BE2C (cell line): ENCODE measurements at regions not wholly inside any gene's neighbourhood (a gene's known extent, or its start where the extent isn't known, plus 50 kb on each side); places are given as distances from the start of the nearest gene placed in this dataset.

Source experiments
- DNase-seq: peaks from one replicate; pipeline ENCODE4 v3.0.0-alpha.2; 2020
- H3K27me3 ChIP-seq: fragments of 250-450 bp; sonication (Bioruptor Pico); 2 replicates; pipeline ENCODE4 v1.5.1; 2020; ENCODE audit warnings: mild to moderate bottlenecking
- H3K36me3 ChIP-seq: fragments of 250-450 bp; sonication (Bioruptor Pico); 2 replicates; pipeline ENCODE4 v1.5.1; 2020; ENCODE audit warnings: mild to moderate bottlenecking
- H3K4me1 ChIP-seq: fragments of 250-450 bp; sonication (Bioruptor Pico); 2 replicates; pipeline ENCODE4 v1.5.1; 2020
- H3K4me3 ChIP-seq: 2 replicates; pipeline ENCODE4 v1.5.1; 2011; ENCODE audit warnings: low read depth, low read length
- H3K9me3 ChIP-seq: fragments of 250-450 bp; sonication (Bioruptor Pico); 2 replicates; pipeline ENCODE4 v1.5.1; 2020
- CTCF ChIP-seq: IDR thresholded peaks from 2 replicates; pipeline ENCODE4 v1.5.1; 2012; ENCODE audit warnings: mild to moderate bottlenecking, low read depth, low read length

- no peak overlapping the region for H3K4me3 ChIP-seq
- H3K4me1 ChIP-seq, result no peaks in the 10 kb centered on the region
- no peak for DNase-seq
- H3K36me3 ChIP-seq, result no peaks in the 10 kb centered on the region
- H3K9me3 ChIP-seq, result no peaks in the 10 kb centered on the region
- H3K27me3 ChIP-seq, result no peaks in the 10 kb centered on the region
- no peak for TF ChIP-seq CTCF
Measured at GRCh38 chr13:109684084-109684823, 102.1 kb downstream of the IRS2 start.

- H3K9me3 ChIP-seq, result no peaks in the 10 kb centered on the region
- H3K4me3 ChIP-seq, result no peak overlapping the region
- no peak for DNase-seq
- no peaks in the 10 kb centered on the region for H3K4me1 ChIP-seq
- no peak for TF ChIP-seq CTCF
- no peaks in the 10 kb centered on the region for H3K27me3 ChIP-seq
- no peaks in the 10 kb centered on the region for H3K36me3 ChIP-seq
Measured at GRCh38 chr13:109682534-109683244, 103.7 kb downstream of the IRS2 start.

- Histone ChIP-seq H3K4me3 (no peak overlapping the region), H3K4me1 (no peaks in the 10 kb centered on the region), H3K27me3 (no peaks in the 10 kb centered on the region), H3K9me3 (no peaks in the 10 kb centered on the region), H3K36me3 (no peaks in the 10 kb centered on the region)
- no peak for TF ChIP-seq CTCF
- no peak for DNase-seq
Measured at GRCh38 chr13:109680930-109681329, 105.5 kb downstream of the IRS2 start.

GRCh38 chr13:109680288-109680687 is 106.1 kb downstream of the IRS2 start:
- no peaks in the 10 kb centered on the region for H3K9me3 ChIP-seq
- no peaks in the 10 kb centered on the region for H3K4me1 ChIP-seq
- DNase-seq, result no peak
- H3K36me3 ChIP-seq, result no peaks in the 10 kb centered on the region
- TF ChIP-seq CTCF, result no peak
- H3K27me3 ChIP-seq, result no peaks in the 10 kb centered on the region
- H3K4me3 ChIP-seq, result no peak overlapping the region

GRCh38 chr13:109678459-109678858 is 107.9 kb downstream of the IRS2 start:
- H3K4me1 ChIP-seq, result no peaks in the 10 kb centered on the region
- H3K4me3 ChIP-seq, result no peak overlapping the region
- DNase-seq, result no peak
- no peak for TF ChIP-seq CTCF
- no peaks in the 10 kb centered on the region for H3K36me3 ChIP-seq
- H3K27me3 ChIP-seq, result no peaks in the 10 kb centered on the region
- no peaks in the 10 kb centered on the region for H3K9me3 ChIP-seq

- no peak for DNase-seq
Measured at GRCh38 chr13:109677206-109677605, 109.2 kb downstream of the IRS2 start.

More at GRCh38 chr13:109677206-109677605, 109.2 kb downstream of the IRS2 start:
- H3K4me1 ChIP-seq, result no peaks in the 10 kb centered on the region
- no peaks in the 10 kb centered on the region for H3K36me3 ChIP-seq
- H3K9me3 ChIP-seq, result no peaks in the 10 kb centered on the region
- TF ChIP-seq CTCF, result no peak
- H3K27me3 ChIP-seq, result no peaks in the 10 kb centered on the region
- no peak overlapping the region for H3K4me3 ChIP-seq
